Stimulated activated CD4-positive, alpha-beta T cell treated with anti-CD3 and anti-CD28 coated beads, Interleukin-15, amount 100 ng/mL, for 48 hours (primary cell): ENCODE measurements at regions not wholly inside any gene's neighbourhood (a gene's known extent, or its start where the extent isn't known, plus 50 kb on each side); places are given as distances from the start of the nearest gene placed in this dataset.

Experiments
- DNase-seq, 2 donors: peaks; one replicate each; pipeline ENCODE4 v3.0.0-alpha.2; 2020; ENCODE audit warnings: low read depth in 2 of 2

GRCh38 chr7:28231176-28231575, 50.6 kb upstream of the JAZF1 start:
- DNase-seq: no peak

GRCh38 chr7:28236560-28236959, 56.0 kb upstream of the JAZF1 start:
- no peak for DNase-seq

- no peak for DNase-seq
Measured at GRCh38 chr7:28237363-28237762, 56.8 kb upstream of the JAZF1 start.

- no peak for DNase-seq
Measured at GRCh38 chr7:28239823-28240204, 59.2 kb upstream of the JAZF1 start.

GRCh38 chr7:28240481-28240880, 59.9 kb upstream of the JAZF1 start:
- no peak for DNase-seq

- no peak for DNase-seq
Measured at GRCh38 chr7:28243861-28244260, 63.3 kb upstream of the JAZF1 start.

GRCh38 chr7:28245123-28245878, 64.7 kb upstream of the JAZF1 start:
- DNase-seq: no peak

GRCh38 chr7:28246921-28247461, 66.4 kb upstream of the JAZF1 start:
- no peak for DNase-seq

- no peak for DNase-seq
Measured at GRCh38 chr7:28258240-28258639, 77.6 kb upstream of the JAZF1 start.

GRCh38 chr7:28260969-28261368, 80.4 kb upstream of the JAZF1 start:
- DNase-seq: no peak

GRCh38 chr7:28263622-28264271, 83.2 kb upstream of the JAZF1 start:
- no peak for DNase-seq

GRCh38 chr7:28266402-28266801, 85.8 kb upstream of the JAZF1 start:
- no peak for DNase-seq

- no peak for DNase-seq
Measured at GRCh38 chr7:28267012-28267411, 86.4 kb upstream of the JAZF1 start.

- no peak for DNase-seq
Measured at GRCh38 chr7:28269700-28270361, 89.2 kb upstream of the JAZF1 start.

GRCh38 chr7:28270536-28270935, 89.9 kb upstream of the JAZF1 start:
- DNase-seq: no peak

GRCh38 chr7:28272461-28272877, 91.9 kb upstream of the JAZF1 start:
- peak in 1 of 2 donors; percentile 8 for DNase-seq

GRCh38 chr7:28276298-28276697, 95.7 kb upstream of the JAZF1 start:
- no peak for DNase-seq

GRCh38 chr7:28277364-28277763, 96.8 kb upstream of the JAZF1 start:
- DNase-seq: no peak

GRCh38 chr7:28277958-28278357, 97.4 kb upstream of the JAZF1 start:
- DNase-seq: no peak

GRCh38 chr7:28280516-28280915, 99.9 kb upstream of the JAZF1 start:
- DNase-seq: no peak

GRCh38 chr7:28290496-28290895, 109.9 kb upstream of the JAZF1 start:
- no peak for DNase-seq

- DNase-seq: no peak
Measured at GRCh38 chr7:28291559-28291958, 111.0 kb upstream of the JAZF1 start.
